ENCODE measurements at regions not wholly inside any gene's neighbourhood (a gene's known extent, or its start where the extent isn't known, plus 50 kb on each side); places are given as distances from the start of the nearest gene placed in this dataset.

GRCh38 chr2:16048466-16048865, 108.1 kb downstream of the MYCN start:
- POLR2A ChIA-PET: no interaction called here
- Histone ChIP-seq H3K9me3 (ENCODE audit: control insufficient read depth, insufficient read depth, low read depth, low read length) (no peaks in the 10 kb centered on the region), H3K4me1 (ENCODE audit: control insufficient read depth, insufficient read depth, low read length) (no peaks in the 10 kb centered on the region), H3K27ac (ENCODE audit: extremely low read depth, low read depth, low read length) (no peak overlapping the region), H3K4me3 (ENCODE audit: low read depth, low read length) (no peak overlapping the region), H3K36me3 (ENCODE audit: control insufficient read depth in 2 of 2, insufficient read depth in 1 of 2, low read length in 2 of 2) (no peaks in the 10 kb centered on the region)
- CTCF ChIA-PET: interaction anchor here (0.6 kb wide), 1 partner anchor 894 kb away, joined by 3 read pairs; no protein-coding TSS in a partner anchor
- TF ChIP-seq, protein P1, sequence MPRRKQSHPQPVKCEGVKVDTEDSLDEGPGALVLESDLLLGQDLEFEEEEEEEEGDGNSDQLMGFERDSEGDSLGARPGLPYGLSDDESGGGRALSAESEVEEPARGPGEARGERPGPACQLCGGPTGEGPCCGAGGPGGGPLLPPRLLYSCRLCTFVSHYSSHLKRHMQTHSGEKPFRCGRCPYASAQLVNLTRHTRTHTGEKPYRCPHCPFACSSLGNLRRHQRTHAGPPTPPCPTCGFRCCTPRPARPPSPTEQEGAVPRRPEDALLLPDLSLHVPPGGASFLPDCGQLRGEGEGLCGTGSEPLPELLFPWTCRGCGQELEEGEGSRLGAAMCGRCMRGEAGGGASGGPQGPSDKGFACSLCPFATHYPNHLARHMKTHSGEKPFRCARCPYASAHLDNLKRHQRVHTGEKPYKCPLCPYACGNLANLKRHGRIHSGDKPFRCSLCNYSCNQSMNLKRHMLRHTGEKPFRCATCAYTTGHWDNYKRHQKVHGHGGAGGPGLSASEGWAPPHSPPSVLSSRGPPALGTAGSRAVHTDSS (tag by site-specific recombination; IDR thresholded peaks at IDR 0.05): no peak
- TF ChIP-seq YY1 (tag by site-specific recombination; IDR thresholded peaks at IDR 0.05) (no peak), SP7 (tag by site-specific recombination; IDR thresholded peaks at IDR 0.05) (no peak), ZNF548 (tag by site-specific recombination; IDR thresholded peaks at IDR 0.05) (no peak), ZNF169 (tag by site-specific recombination; IDR thresholded peaks at IDR 0.05) (no peak), ZNF473 (tag by site-specific recombination; IDR thresholded peaks at IDR 0.05) (no peak), ZNF785 (tag by site-specific recombination; IDR thresholded peaks at IDR 0.05) (no peak), ZNF426 (tag by site-specific recombination; IDR thresholded peaks at IDR 0.05) (no peak), PRDM6 (tag by site-specific recombination; IDR thresholded peaks at IDR 0.05) (no peak), ZNF341 (tag by site-specific recombination; IDR thresholded peaks at IDR 0.05; ENCODE audit: low read depth) (no peak), ZNF184 (tag by site-specific recombination; IDR thresholded peaks at IDR 0.05) (no peak), ZNF394 (tag by site-specific recombination; IDR thresholded peaks at IDR 0.05; ENCODE audit: borderline replicate concordance) (no peak), ZFP69B (tag by site-specific recombination; IDR thresholded peaks at IDR 0.05) (no peak), ZNF529 (tag by site-specific recombination; IDR thresholded peaks at IDR 0.05; ENCODE audit: insufficient replicate concordance) (no peak)

GRCh38 chr2:16047701-16048100, 107.4 kb downstream of the MYCN start:
- no peaks in the 10 kb centered on the region for H3K36me3 ChIP-seq (ENCODE audit: control insufficient read depth in 2 of 2, insufficient read depth in 1 of 2, low read length in 2 of 2)
- no peak overlapping the region for H3K27ac ChIP-seq (ENCODE audit: extremely low read depth, low read depth, low read length)
- no peak overlapping the region for H3K4me3 ChIP-seq (ENCODE audit: low read depth, low read length)
- POLR2A ChIA-PET: no interaction called here
- CTCF ChIA-PET: interaction anchor here (0.6 kb wide), 1 partner anchor 895 kb away, joined by 3 read pairs; no protein-coding TSS in a partner anchor
- H3K9me3 ChIP-seq (ENCODE audit: control insufficient read depth, insufficient read depth, low read depth, low read length): no peaks in the 10 kb centered on the region
- H3K4me1 ChIP-seq (ENCODE audit: control insufficient read depth, insufficient read depth, low read length): no peaks in the 10 kb centered on the region
- no peak for TF ChIP-seq SALL2 (tag by site-specific recombination; IDR thresholded peaks at IDR 0.05; ENCODE audit: borderline replicate concordance)
- no peak for TF ChIP-seq ZNF658 (tag by site-specific recombination; IDR thresholded peaks at IDR 0.05)
- no peak for TF ChIP-seq ZNF664 (tag by site-specific recombination; IDR thresholded peaks at IDR 0.05)
- no peak for TF ChIP-seq REST (tag by site-specific recombination; IDR thresholded peaks at IDR 0.05)
- TF ChIP-seq INSM2 (tag by site-specific recombination; IDR thresholded peaks at IDR 0.05): no peak
- TF ChIP-seq ZNF660 (tag by site-specific recombination; IDR thresholded peaks at IDR 0.05): no peak
- TF ChIP-seq KLF1 (tag by site-specific recombination; IDR thresholded peaks at IDR 0.05): no peak
- no peak for TF ChIP-seq ZNF416 (tag by site-specific recombination; IDR thresholded peaks at IDR 0.05)
- TF ChIP-seq ZNF223 (tag by site-specific recombination; IDR thresholded peaks at IDR 0.05): no peak
- TF ChIP-seq YY1 (tag by site-specific recombination; IDR thresholded peaks at IDR 0.05): no peak
- no peak for TF ChIP-seq ZFHX2 (tag by site-specific recombination; conservative IDR thresholded peaks at IDR 0.05)
- no peak for TF ChIP-seq ZNF449 (tag by site-specific recombination; IDR thresholded peaks at IDR 0.05)
